GM18505 (cell line): ENCODE measurements at regions not wholly inside any gene's neighbourhood (a gene's known extent, or its start where the extent isn't known, plus 50 kb on each side); places are given as distances from the start of the nearest gene placed in this dataset.

ENCODE experiments used
- ATAC-seq: cut with Tn5 transposase; IDR thresholded peaks from one replicate; pipeline ENCODE4 v1.9.1; 2021; ENCODE audit not compliant: unreplicated experiment
- POLR2A ChIP-seq: IDR thresholded peaks from 4 replicates; pipeline ENCODE4 v1.6.1; 2011; ENCODE audit warnings: borderline replicate concordance; ENCODE audit not compliant: insufficient read depth, insufficient read length; ENCODE audit errors: extremely low read depth

GRCh38 chr18:27797484-27797883 lies 379.4 kb downstream of the CDH2 start:
- TF ChIP-seq POLR2A, result no peak
- no peak for ATAC-seq

- no peak for ATAC-seq
- no peak for TF ChIP-seq POLR2A
These were observed 382.6 kb downstream of the CDH2 start for GRCh38 chr18:27794181-27794926.

DNA sequence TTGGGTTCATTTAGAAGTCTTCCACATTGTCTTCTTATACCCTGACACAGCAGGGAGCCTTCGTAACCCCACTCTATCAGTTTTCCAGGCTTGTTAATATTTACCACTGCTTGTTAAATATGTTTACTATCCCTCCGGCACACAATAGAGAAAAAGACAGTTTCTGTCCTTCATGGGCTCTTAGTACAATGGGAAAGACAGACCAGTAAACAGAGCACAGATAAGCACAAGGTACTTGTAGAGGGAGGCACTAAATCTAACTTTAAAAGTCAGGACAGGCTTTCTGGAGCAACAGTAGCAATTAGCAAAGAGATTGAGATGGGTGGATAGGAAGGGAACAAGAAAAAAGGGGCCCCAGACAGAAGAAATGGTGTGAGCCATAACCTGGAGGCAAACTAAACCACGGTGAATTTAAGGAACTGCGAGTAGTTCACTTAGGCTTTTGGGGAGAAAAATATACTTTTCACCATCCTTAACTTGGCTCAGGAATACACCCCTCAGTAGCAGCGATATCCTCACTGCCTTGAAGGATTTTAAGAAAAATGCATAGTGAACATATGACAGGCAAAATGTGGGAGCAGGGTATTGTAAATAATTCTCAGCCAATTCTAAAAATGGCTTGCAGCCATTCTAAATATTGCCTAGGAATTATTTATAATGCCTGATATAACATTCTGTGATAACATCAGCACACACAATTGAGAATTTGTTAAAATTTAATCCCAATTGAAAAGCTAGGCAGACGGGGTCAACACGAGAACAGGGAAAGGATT lies 383.7 kb downstream of the CDH2 start:
- no peak for TF ChIP-seq POLR2A
- ATAC-seq, result no peak

DNA sequence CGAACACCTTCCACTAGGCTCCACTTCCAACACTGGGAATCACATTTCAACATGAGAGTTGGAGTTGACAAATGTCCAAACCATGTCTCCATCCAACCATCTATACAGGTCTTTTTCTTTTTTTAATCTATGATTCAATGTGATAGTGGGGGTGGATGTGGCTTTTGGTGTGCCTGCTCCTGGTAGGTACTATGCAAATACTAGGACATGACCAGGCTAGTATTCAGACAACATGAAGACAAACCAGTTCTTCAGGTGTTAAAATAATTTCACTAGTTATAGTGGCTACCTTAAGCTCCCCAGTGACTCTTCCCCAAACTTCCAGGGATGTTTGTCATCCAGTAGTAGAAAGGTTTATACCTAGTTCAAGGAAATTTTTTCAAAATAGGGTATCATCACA lies 387.5 kb downstream of the CDH2 start:
- ATAC-seq, result no peak
- no peak for TF ChIP-seq POLR2A

- no peak for TF ChIP-seq POLR2A
- ATAC-seq, result no peak
These were observed 389.4 kb downstream of the CDH2 start for GRCh38 chr18:27787547-27787946.

- no peak for ATAC-seq
- no peak for TF ChIP-seq POLR2A
These were observed 391.0 kb downstream of the CDH2 start for GRCh38 chr18:27785815-27786471.

DNA sequence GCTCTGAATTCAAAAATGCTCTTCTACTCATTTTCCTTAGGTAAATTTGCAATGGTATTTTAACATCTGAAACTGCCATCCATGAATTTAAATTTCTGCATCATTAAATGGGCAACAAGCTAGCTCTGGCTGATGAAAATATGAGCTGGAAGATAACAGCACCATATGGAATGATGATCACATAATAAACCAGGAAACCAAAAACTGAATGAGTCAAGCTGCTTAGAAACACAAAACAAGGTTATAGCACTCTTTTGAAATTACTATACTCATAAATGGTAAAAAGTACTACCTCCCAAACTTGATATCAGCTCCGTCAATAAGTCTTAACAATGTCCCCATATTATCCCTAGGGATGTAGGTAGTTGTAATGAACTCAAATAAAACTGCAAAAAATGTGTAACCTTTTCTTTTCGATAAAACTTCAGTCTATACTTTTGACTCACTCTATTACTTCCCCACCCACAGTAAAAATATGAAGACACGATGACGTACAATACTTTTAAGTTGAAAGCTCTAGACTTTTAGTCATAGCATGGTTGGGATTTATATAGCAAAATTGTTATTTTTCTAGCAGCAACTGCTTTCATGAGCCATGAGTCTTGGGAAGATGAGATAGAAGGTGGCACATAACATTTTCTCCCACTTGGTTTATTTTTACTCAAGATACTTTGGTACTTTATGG lies 396.7 kb downstream of the CDH2 start:
- no peak for TF ChIP-seq POLR2A
- ATAC-seq, result no peak

GRCh38 chr18:27778925-27779324 lies 398.0 kb downstream of the CDH2 start:
- no peak for TF ChIP-seq POLR2A
- no peak for ATAC-seq

DNA sequence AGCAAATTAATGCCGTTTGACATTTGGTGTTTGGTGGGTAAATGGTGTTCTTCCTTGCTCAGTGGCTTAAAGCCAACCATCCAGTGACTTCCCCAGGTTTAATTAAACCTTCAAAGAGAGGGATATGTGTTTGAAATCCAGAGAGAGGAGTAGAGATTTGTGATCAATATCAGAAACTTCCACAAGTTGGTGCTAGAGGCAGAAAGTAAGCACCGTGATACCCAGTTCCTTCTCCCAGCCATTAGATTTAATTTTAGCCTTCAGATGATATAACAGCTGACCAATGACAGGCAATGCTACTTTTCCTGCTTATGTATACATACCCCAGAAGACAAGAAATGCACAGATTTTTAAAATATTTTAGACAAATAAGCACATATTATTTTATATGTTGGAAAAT lies 398.5 kb downstream of the CDH2 start:
- TF ChIP-seq POLR2A, result no peak
- no peak for ATAC-seq

- TF ChIP-seq POLR2A, result no peak
- no peak for ATAC-seq
These were observed 404.8 kb downstream of the CDH2 start for GRCh38 chr18:27772081-27772480.

DNA sequence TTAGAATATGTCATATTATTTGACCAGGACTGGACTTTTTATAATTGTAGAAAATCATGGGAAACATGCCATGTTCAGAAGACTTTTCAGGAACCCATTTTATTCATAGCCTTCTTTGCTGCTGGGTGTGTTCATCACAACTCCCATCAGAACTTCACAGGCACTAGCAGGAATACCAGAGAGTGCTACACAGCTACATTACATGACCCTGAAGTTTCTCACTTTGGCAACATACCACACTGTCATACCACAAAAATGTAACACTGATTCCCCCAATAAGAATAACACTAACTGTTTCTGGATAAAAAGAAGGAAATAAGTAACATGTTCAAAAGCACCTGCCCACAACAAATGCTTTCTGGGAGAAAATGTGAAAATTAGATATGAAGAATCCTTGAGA lies 405.4 kb downstream of the CDH2 start:
- no peak for TF ChIP-seq POLR2A
- ATAC-seq, result no peak

DNA sequence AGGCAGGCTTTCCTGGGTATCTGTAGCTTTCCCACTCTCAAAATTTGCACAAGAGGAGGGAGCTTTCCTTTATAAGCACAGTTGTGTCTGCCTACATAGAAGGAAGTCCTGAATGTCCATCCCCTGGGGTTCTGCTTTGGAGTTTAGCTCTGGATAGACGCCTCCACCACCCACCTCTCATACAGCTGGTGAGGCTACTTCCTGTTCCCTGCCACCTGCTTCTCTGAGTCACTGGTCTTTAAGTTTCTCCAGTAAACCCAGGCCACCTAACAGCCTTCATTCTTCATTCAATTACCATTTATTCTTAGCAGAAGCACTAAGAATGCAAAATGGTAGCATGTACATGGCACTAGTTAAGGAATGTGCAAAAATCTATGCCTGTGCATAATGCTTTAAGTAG lies 407.8 kb downstream of the CDH2 start:
- no peak for ATAC-seq

DNA sequence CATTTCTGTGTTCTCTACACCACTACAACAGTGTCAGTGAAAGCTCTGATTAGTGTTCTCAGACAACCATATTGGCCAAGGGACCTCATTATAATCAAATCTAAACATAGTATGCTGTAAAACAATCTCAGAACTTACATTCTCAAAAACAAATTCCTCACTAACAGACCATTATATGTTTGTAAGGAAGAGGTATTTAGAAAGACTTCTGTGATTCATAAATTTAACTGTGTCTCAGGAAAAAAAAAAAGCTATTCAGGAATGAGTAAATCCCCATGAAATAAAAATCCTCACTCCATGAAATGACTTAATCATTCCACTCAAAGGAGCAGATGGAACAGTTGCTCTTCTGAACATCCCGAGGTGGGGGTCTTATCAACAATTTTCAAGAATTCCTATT lies 413.0 kb downstream of the CDH2 start:
- TF ChIP-seq POLR2A, result no peak
- no peak for ATAC-seq

More for the DNA sequence above, 407.8 kb downstream of the CDH2 start:
- no peak for TF ChIP-seq POLR2A
